ENCODE measurements at regions not wholly inside any gene's neighbourhood (a gene's known extent, or its start where the extent isn't known, plus 50 kb on each side); places are given as distances from the start of the nearest gene placed in this dataset.

GRCh38 chr6:11388983-11389944 is 148.3 kb upstream of the TMEM170B start:
- DNase-seq: peak in 1 of 2 donors; percentile 44
- H3K27me3 ChIP-seq (ENCODE audit: insufficient read depth, low read length): no peaks in the 10 kb centered on the region
- H3K9ac ChIP-seq (ENCODE audit: low read length): no peak overlapping the region
- H3K4ac ChIP-seq (ENCODE audit: low read depth, low read length): peak overlapping the region; percentile 65
- H3K9me3 ChIP-seq (ENCODE audit: insufficient read depth, low read depth, low read length): peaks cover 1% of the 10 kb centered on the region
- H2BK12ac ChIP-seq (ENCODE audit: low read length): peak overlapping the region; percentile 82
- H3K14ac ChIP-seq (ENCODE audit: low read length): peak overlapping the region; percentile 67
- H3K23ac ChIP-seq (ENCODE audit: low read length): no peak overlapping the region
- no peaks in the 10 kb centered on the region for H3K79me2 ChIP-seq (ENCODE audit: control insufficient read depth, insufficient read depth, low read length, poor library complexity)
- no peak overlapping the region for H3K4me2 ChIP-seq (ENCODE audit: low read length)
- no peak overlapping the region for H3K4me3 ChIP-seq (ENCODE audit: low read depth, low read length)
- no peak overlapping the region for H4K12ac ChIP-seq (ENCODE audit: low read depth, low read length)
- peak overlapping the region; percentile 63 for H3K27ac ChIP-seq (ENCODE audit: low read depth, low read length)
- H3K79me1 ChIP-seq (ENCODE audit: low read length): peaks cover 6% of the 10 kb centered on the region
- H2AFZ ChIP-seq (ENCODE audit: insufficient read depth, low read length, poor library complexity): peak overlapping the region; percentile 23
- WGBS (ENCODE audit: extremely low coverage, insufficient coverage, insufficient read length): no CpG with 5 or more reads among the region's 5 CpGs
- H2AK5ac ChIP-seq (ENCODE audit: low read length): peak overlapping the region; percentile 26
- peak overlapping the region; percentile 22 for H4K8ac ChIP-seq (ENCODE audit: low read depth, low read length)
- H4K91ac ChIP-seq (ENCODE audit: low read depth, low read length): peak overlapping the region; percentile 75
- peaks cover 8 to 21% of the 10 kb centered on the region in 2 experiments for H3K4me1 ChIP-seq (ENCODE audit: control insufficient read depth in 1 of 2, insufficient read depth in 2 of 2, low read length in 2 of 2)
- peak overlapping the region; percentile 89 for H2BK5ac ChIP-seq (ENCODE audit: low read depth, low read length, poor library complexity)
- H2BK120ac ChIP-seq (ENCODE audit: insufficient read depth, low read length, poor library complexity): peak overlapping the region; percentile 78
- H3K18ac ChIP-seq (ENCODE audit: low read length): peak overlapping the region; percentile 72
- H3K36me3 ChIP-seq (ENCODE audit: control insufficient read depth in 1 of 2, insufficient read depth in 2 of 2, low read length in 2 of 2): no peaks in the 10 kb centered on the region

DNA sequence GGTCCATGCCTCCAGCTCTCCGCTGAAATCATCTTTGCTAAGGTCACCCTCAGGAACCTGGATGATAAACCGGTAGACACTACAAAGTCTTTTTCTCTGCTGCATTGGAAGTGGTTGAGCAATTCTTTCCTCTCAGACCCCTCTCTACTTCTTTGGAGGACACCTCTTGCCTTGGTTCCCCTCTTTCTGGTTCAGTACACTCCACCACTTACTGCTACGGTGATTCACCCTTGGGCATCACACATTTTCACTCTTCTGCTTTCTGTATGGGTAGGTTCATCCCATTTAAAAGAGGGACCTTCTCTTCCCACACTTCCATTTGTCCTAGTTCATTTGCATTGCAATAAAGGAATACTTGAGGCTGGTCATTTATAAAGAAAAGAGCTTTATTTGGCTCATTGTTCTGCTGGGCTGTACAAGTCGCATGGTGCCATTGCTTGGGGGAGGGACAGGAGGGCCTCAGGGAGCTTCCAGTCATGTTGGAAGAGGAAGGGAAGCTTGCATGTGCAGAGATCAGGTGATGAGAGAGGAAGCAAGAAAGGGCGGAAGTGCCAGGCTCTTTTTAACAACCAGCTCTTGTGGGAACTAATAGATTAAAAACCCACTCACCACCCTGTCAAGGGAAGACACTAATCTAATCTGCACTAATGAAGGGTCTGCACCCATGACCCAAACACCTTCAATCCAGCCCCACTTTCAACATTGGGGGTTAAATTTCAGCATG is 149.7 kb upstream of the TMEM170B start:
- Histone ChIP-seq H3K79me1 (ENCODE audit: low read length) (peaks cover 6% of the 10 kb centered on the region), H3K23ac (ENCODE audit: low read length) (no peak overlapping the region), H2AFZ (ENCODE audit: insufficient read depth, low read length, poor library complexity) (no peak overlapping the region), H3K4ac (ENCODE audit: low read depth, low read length) (no peak overlapping the region), H2AK5ac (ENCODE audit: low read length) (no peak overlapping the region), H4K91ac (ENCODE audit: low read depth, low read length) (no peak overlapping the region), H3K79me2 (ENCODE audit: control insufficient read depth, insufficient read depth, low read length, poor library complexity) (no peaks in the 10 kb centered on the region), H3K14ac (ENCODE audit: low read length) (no peak overlapping the region), H3K27me3 (ENCODE audit: insufficient read depth, low read length) (no peaks in the 10 kb centered on the region), H3K9me3 (ENCODE audit: insufficient read depth, low read depth, low read length) (peaks cover 1% of the 10 kb centered on the region), H4K8ac (ENCODE audit: low read depth, low read length) (no peak overlapping the region), H3K27ac (ENCODE audit: low read depth, low read length) (no peak overlapping the region), H3K18ac (ENCODE audit: low read length) (no peak overlapping the region), H4K12ac (ENCODE audit: low read depth, low read length) (no peak overlapping the region), H2BK12ac (ENCODE audit: low read length) (peak overlapping the region; percentile 23), H3K9ac (ENCODE audit: low read length) (no peak overlapping the region), H3K4me3 (ENCODE audit: low read depth, low read length) (no peak overlapping the region), H2BK5ac (ENCODE audit: low read depth, low read length, poor library complexity) (no peak overlapping the region), H3K4me2 (ENCODE audit: low read length) (no peak overlapping the region), H3K36me3 (ENCODE audit: control insufficient read depth in 1 of 2, insufficient read depth in 2 of 2, low read length in 2 of 2) (no peaks in the 10 kb centered on the region), H3K4me1 (ENCODE audit: control insufficient read depth in 1 of 2, insufficient read depth in 2 of 2, low read length in 2 of 2) (peaks cover 0 to 12% of the 10 kb centered on the region in 2 experiments), H2BK120ac (ENCODE audit: insufficient read depth, low read length, poor library complexity) (no peak overlapping the region)
- DNase-seq: no peak
- WGBS (ENCODE audit: extremely low coverage, insufficient coverage, insufficient read length): no CpG with 5 or more reads among the region's 5 CpGs

GRCh38 chr6:11386726-11387125 is 150.8 kb upstream of the TMEM170B start:
- Histone ChIP-seq H3K18ac (ENCODE audit: low read length) (no peak overlapping the region), H3K14ac (ENCODE audit: low read length) (no peak overlapping the region), H4K8ac (ENCODE audit: low read depth, low read length) (no peak overlapping the region), H3K79me2 (ENCODE audit: control insufficient read depth, insufficient read depth, low read length, poor library complexity) (no peaks in the 10 kb centered on the region), H3K4me2 (ENCODE audit: low read length) (no peak overlapping the region), H2AK5ac (ENCODE audit: low read length) (no peak overlapping the region), H2BK120ac (ENCODE audit: insufficient read depth, low read length, poor library complexity) (no peak overlapping the region), H3K9me3 (ENCODE audit: insufficient read depth, low read depth, low read length) (peaks cover 1% of the 10 kb centered on the region), H3K9ac (ENCODE audit: low read length) (no peak overlapping the region), H4K12ac (ENCODE audit: low read depth, low read length) (no peak overlapping the region), H3K27me3 (ENCODE audit: insufficient read depth, low read length) (no peaks in the 10 kb centered on the region), H3K4ac (ENCODE audit: low read depth, low read length) (no peak overlapping the region), H4K91ac (ENCODE audit: low read depth, low read length) (no peak overlapping the region), H3K4me1 (ENCODE audit: control insufficient read depth in 1 of 2, insufficient read depth in 2 of 2, low read length in 2 of 2) (peaks cover 0 to 10% of the 10 kb centered on the region in 2 experiments), H3K23ac (ENCODE audit: low read length) (no peak overlapping the region), H3K4me3 (ENCODE audit: low read depth, low read length) (no peak overlapping the region), H3K79me1 (ENCODE audit: low read length) (peaks cover 6% of the 10 kb centered on the region), H3K27ac (ENCODE audit: low read depth, low read length) (no peak overlapping the region), H2BK12ac (ENCODE audit: low read length) (no peak overlapping the region), H2AFZ (ENCODE audit: insufficient read depth, low read length, poor library complexity) (no peak overlapping the region), H2BK5ac (ENCODE audit: low read depth, low read length, poor library complexity) (no peak overlapping the region), H3K36me3 (ENCODE audit: control insufficient read depth in 1 of 2, insufficient read depth in 2 of 2, low read length in 2 of 2) (no peaks in the 10 kb centered on the region)
- no peak for DNase-seq
- no CpG with 5 or more reads among the region's 2 CpGs for WGBS (ENCODE audit: extremely low coverage, insufficient coverage, insufficient read length)

DNA sequence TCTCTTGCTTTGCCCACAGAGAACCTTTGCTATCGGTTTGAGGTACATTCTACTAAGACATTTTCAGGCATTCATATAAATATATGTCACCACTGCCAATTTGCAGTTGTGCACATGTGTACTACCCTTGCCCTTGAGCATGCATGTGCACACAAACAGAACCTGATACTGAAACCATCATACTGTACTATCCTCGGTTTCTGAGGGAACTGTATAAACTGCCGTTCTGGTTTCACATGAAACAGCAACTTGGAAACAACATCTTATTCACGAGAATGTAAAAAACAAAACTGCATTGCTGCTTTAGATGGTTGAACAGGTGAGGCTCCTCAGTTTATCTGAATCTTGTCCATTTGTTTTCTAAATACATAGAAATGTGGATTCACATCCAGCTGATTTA is 151.2 kb upstream of the TMEM170B start:
- Histone ChIP-seq H2BK120ac (ENCODE audit: insufficient read depth, low read length, poor library complexity) (no peak overlapping the region), H3K14ac (ENCODE audit: low read length) (no peak overlapping the region), H3K23ac (ENCODE audit: low read length) (no peak overlapping the region), H4K91ac (ENCODE audit: low read depth, low read length) (no peak overlapping the region), H2BK12ac (ENCODE audit: low read length) (no peak overlapping the region), H2AFZ (ENCODE audit: insufficient read depth, low read length, poor library complexity) (no peak overlapping the region), H3K9ac (ENCODE audit: low read length) (no peak overlapping the region), H3K4me3 (ENCODE audit: low read depth, low read length) (no peak overlapping the region), H4K12ac (ENCODE audit: low read depth, low read length) (no peak overlapping the region), H3K27ac (ENCODE audit: low read depth, low read length) (no peak overlapping the region), H2AK5ac (ENCODE audit: low read length) (no peak overlapping the region), H3K4me2 (ENCODE audit: low read length) (no peak overlapping the region), H4K8ac (ENCODE audit: low read depth, low read length) (no peak overlapping the region), H3K79me2 (ENCODE audit: control insufficient read depth, insufficient read depth, low read length, poor library complexity) (no peaks in the 10 kb centered on the region), H3K79me1 (ENCODE audit: low read length) (peaks cover 6% of the 10 kb centered on the region), H2BK5ac (ENCODE audit: low read depth, low read length, poor library complexity) (no peak overlapping the region), H3K27me3 (ENCODE audit: insufficient read depth, low read length) (no peaks in the 10 kb centered on the region), H3K9me3 (ENCODE audit: insufficient read depth, low read depth, low read length) (peaks cover 1% of the 10 kb centered on the region), H3K4me1 (ENCODE audit: control insufficient read depth in 1 of 2, insufficient read depth in 2 of 2, low read length in 2 of 2) (peaks cover 0 to 10% of the 10 kb centered on the region in 2 experiments), H3K18ac (ENCODE audit: low read length) (no peak overlapping the region), H3K4ac (ENCODE audit: low read depth, low read length) (no peak overlapping the region), H3K36me3 (ENCODE audit: control insufficient read depth in 1 of 2, insufficient read depth in 2 of 2, low read length in 2 of 2) (no peaks in the 10 kb centered on the region)
- DNase-seq: no peak
- no CpG with 5 or more reads among the region's 4 CpGs for WGBS (ENCODE audit: extremely low coverage, insufficient coverage, insufficient read length)
